HCT116 (cell line): ENCODE measurements at regions not wholly inside any gene's neighbourhood (a gene's known extent, or its start where the extent isn't known, plus 50 kb on each side); places are given as distances from the start of the nearest gene placed in this dataset.

Source experiments
- ATAC-seq: fragments of 200-7000 bp; cut with Tn5 transposase; 2 replicates; pipeline ENCODE4 v1.9.1; 2020; ENCODE audit warnings: mild to moderate bottlenecking, moderate library complexity
- BruUV-seq: library from RNA; stranded (reverse); fragments of 400-500 nt; replicated peaks from 2 replicates; lab custom pipeline; 2021; lab: Mats Ljungman, UMichigan
- CTCF ChIA-PET: fragments of 300-600 bp; sonication (Branson Sonifier 250); formaldehyde crosslinking; loops from one replicate; lab custom pipeline; 2021; ENCODE audit warnings: antibody characterized with exemption; lab: Charles Lee
- POLR2A ChIA-PET: fragments of 300-600, 350-600 bp; sonication (Branson Sonifier 250); formaldehyde crosslinking; loops from one replicate; lab custom pipeline; 2021; ENCODE audit warnings: antibody characterized with exemption; lab: Charles Lee
- RAD21 ChIA-PET, 2 experiments: fragments of 300-600 bp; sonication (Branson Sonifier 250); formaldehyde crosslinking; loops; one replicate each; lab custom pipeline; 2023; ENCODE audit warnings: low total read pairs in 2 of 2; ENCODE audit not compliant: uncharacterized antibody in 2 of 2, unreplicated experiment in 2 of 2, low non-redundant PET in 1 of 2; lab: Charles Lee
- DNase-seq: peaks from one replicate; pipeline ENCODE4 v3.0.0-alpha.2; 2010; ENCODE audit warnings: low read depth, low spot score
- H2AFZ ChIP-seq: fragments of 200-600 bp; shearing (Covaris generic), sonication (generic); 2 replicates; pipeline ENCODE4 v1.6.1; 2017; ENCODE audit warnings: low read depth, mixed run types, mixed read lengths, antibody characterized with exemption, low read length; ENCODE audit not compliant: poor library complexity, severe bottlenecking
- H3K27ac ChIP-seq: 2 replicates; pipeline ENCODE4 v1.5.1; 2012; ENCODE audit warnings: low read depth, low read length
- H3K27me3 ChIP-seq: fragments of 200-600 bp; sonication (generic); 2 replicates; pipeline ENCODE4 v1.6.1; 2016; ENCODE audit warnings: mixed run types, low read length, mixed read lengths; ENCODE audit not compliant: insufficient read depth
- H3K36me3 ChIP-seq, 2 experiments: fragments of 200-500 bp in 1 of 2; fragments of 200-600 bp in 1 of 2; sonication (Bioruptor generic) in 1 of 2; sonication (generic) in 1 of 2; 2 replicates each; pipeline versions ENCODE4 v1.5.1 to v1.6.1; 2014 to 2016; ENCODE audit warnings: low read length in 2 of 2, inconsistent platforms in 1 of 2, mixed read lengths in 1 of 2, mixed run types in 1 of 2; ENCODE audit not compliant: insufficient read depth in 2 of 2, control insufficient read depth in 1 of 2
- H3K4me1 ChIP-seq, 2 experiments: fragments of 200-600 bp in 1 of 2; sonication (generic) in 1 of 2; 2 replicates each; pipeline versions ENCODE4 v1.5.1 to v1.6.1; 2012 to 2017; ENCODE audit warnings: low read length in 2 of 2, inconsistent platforms in 1 of 2, mild to moderate bottlenecking in 1 of 2, mixed read lengths in 1 of 2, mixed run types in 1 of 2, moderate library complexity in 1 of 2; ENCODE audit not compliant: insufficient read depth in 2 of 2, control insufficient read depth in 1 of 2
- H3K4me2 ChIP-seq: fragments of 200-600 bp; sonication (generic); 2 replicates; pipeline ENCODE4 v1.6.1; 2017; ENCODE audit warnings: mixed run types, low read length, mixed read lengths
- H3K4me3 ChIP-seq, 2 experiments: fragments of 200-600 bp in 1 of 2; sonication (generic) in 1 of 2; replicated peaks in 1 of 2; 2 replicates each; pipeline ENCODE4 v1.5.1; 2011 to 2016; ENCODE audit warnings: low read length in 2 of 2, control low read depth in 1 of 2, low read depth in 1 of 2, mild to moderate bottlenecking in 1 of 2, mixed read lengths in 1 of 2, mixed run types in 1 of 2
- H3K79me2 ChIP-seq: fragments of 200-600 bp; sonication (generic); 2 replicates; pipeline ENCODE4 v1.6.1; 2017; ENCODE audit warnings: mild to moderate bottlenecking, mixed run types, low read length, moderate library complexity, mixed read lengths; ENCODE audit not compliant: insufficient read depth
- H3K9ac ChIP-seq: fragments of 200-600 bp; sonication (generic); 2 replicates; pipeline ENCODE4 v1.6.1; 2016; ENCODE audit warnings: low read length, mixed read lengths
- H3K9me2 ChIP-seq: fragments of 200-600 bp; sonication (generic), shearing (Covaris generic); 2 replicates; pipeline ENCODE4 v1.6.1; 2017; ENCODE audit warnings: mixed run types, mild to moderate bottlenecking, moderate library complexity; ENCODE audit not compliant: insufficient read depth
- H3K9me3 ChIP-seq, 2 experiments: fragments of 200-500 bp in 1 of 2; fragments of 200-600 bp in 1 of 2; sonication (Bioruptor generic) in 1 of 2; sonication (generic) in 1 of 2; 2 replicates each; pipeline ENCODE4 v1.6.1; 2014 to 2017; ENCODE audit warnings: low read length in 2 of 2, mixed read lengths in 2 of 2, inconsistent platforms in 1 of 2, low read depth in 1 of 2, mild to moderate bottlenecking in 1 of 2, mixed run types in 1 of 2, moderate library complexity in 1 of 2; ENCODE audit not compliant: control insufficient read depth in 1 of 2, insufficient read depth in 1 of 2
- H4K20me1 ChIP-seq: fragments of 200-600 bp; sonication (generic), shearing (Covaris generic); 2 replicates; pipeline ENCODE4 v1.6.1; 2017; ENCODE audit warnings: mixed run types, mild to moderate bottlenecking, moderate library complexity; ENCODE audit not compliant: insufficient read depth
- ATF3 ChIP-seq: IDR thresholded peaks from 2 replicates; pipeline ENCODE4 v1.6.1; 2012
- CBX3 ChIP-seq: IDR thresholded peaks from 2 replicates; pipeline ENCODE4 v1.6.1; 2012; ENCODE audit warnings: low read depth
- CEBPB ChIP-seq: IDR thresholded peaks from 2 replicates; pipeline ENCODE4 v1.6.1; 2012; ENCODE audit warnings: low read depth
- EGR1 ChIP-seq: IDR thresholded peaks from 2 replicates; pipeline ENCODE4 v1.6.1; 2012; ENCODE audit warnings: low read depth
- ELF1 ChIP-seq: IDR thresholded peaks from 2 replicates; pipeline ENCODE4 v1.6.1; 2012; ENCODE audit warnings: low read depth, borderline replicate concordance
- EZH2 ChIP-seq: fragments of 200-600 bp; sonication (generic); IDR thresholded peaks from 2 replicates; pipeline ENCODE4 v1.6.1; 2017; ENCODE audit warnings: antibody characterized with exemption, mixed run types
- EZH2phosphoT487 ChIP-seq: fragments of 200-600 bp; IDR thresholded peaks from 2 replicates; pipeline ENCODE4 v1.6.1; 2018; ENCODE audit warnings: antibody characterized with exemption, borderline replicate concordance
- JUND ChIP-seq: IDR thresholded peaks from 2 replicates; pipeline ENCODE4 v1.6.1; 2012
- POLR2A ChIP-seq: IDR thresholded peaks from 2 replicates; pipeline ENCODE4 v1.7.0; 2011; ENCODE audit warnings: borderline replicate concordance; ENCODE audit not compliant: insufficient read depth, insufficient read length; ENCODE audit errors: extremely low read depth
- POLR2AphosphoS5 ChIP-seq: IDR thresholded peaks from 2 replicates; pipeline ENCODE4 v1.6.1; 2011; ENCODE audit warnings: mild to moderate bottlenecking, low read depth, low read length, moderate library complexity
- RAD21 ChIP-seq: IDR thresholded peaks from 2 replicates; pipeline ENCODE4 v1.6.1; 2012; ENCODE audit warnings: low read depth, mild to moderate bottlenecking
- REST ChIP-seq: IDR thresholded peaks from 2 replicates; pipeline ENCODE4 v1.6.1; 2012; ENCODE audit warnings: low read depth
- SIN3A ChIP-seq: IDR thresholded peaks from 2 replicates; pipeline ENCODE4 v1.6.1; 2012; ENCODE audit warnings: low read depth
- SP1 ChIP-seq: IDR thresholded peaks from 2 replicates; pipeline ENCODE4 v1.6.1; 2012; ENCODE audit warnings: low read depth
- TCF7L2 ChIP-seq: IDR thresholded peaks from 2 replicates; pipeline ENCODE4 v1.7.0; 2011; ENCODE audit warnings: borderline replicate concordance, inconsistent platforms; ENCODE audit not compliant: insufficient read depth, insufficient read length; ENCODE audit errors: extremely low read depth
- YY1 ChIP-seq: IDR thresholded peaks from 2 replicates; pipeline ENCODE4 v1.6.1; 2011; ENCODE audit warnings: low read length, low read depth, moderate library complexity, mild to moderate bottlenecking; ENCODE audit not compliant: insufficient replicate concordance; ENCODE audit errors: extremely low read depth
- ZBTB33 ChIP-seq: IDR thresholded peaks from 2 replicates; pipeline ENCODE4 v1.6.1; 2011; ENCODE audit warnings: mild to moderate bottlenecking, low read length, moderate library complexity; ENCODE audit not compliant: insufficient replicate concordance; ENCODE audit errors: extremely low read depth
- ZFX ChIP-seq: fragments of 450-650 bp; IDR thresholded peaks from 2 replicates; pipeline ENCODE4 v1.6.1; 2017
- ZNF274 ChIP-seq: fragments of 200-500 bp; sonication (Bioruptor generic); IDR thresholded peaks from 2 replicates; pipeline ENCODE4 v1.6.1; 2014; ENCODE audit warnings: mild to moderate bottlenecking, low read depth, low read length, inconsistent platforms
- intact Hi-C: fragments of 100-400 bp; cut with micrococcal nuclease; formaldehyde crosslinking; loops from 2 replicates; pipeline ENCODE4 v1.10.0; 2022
- TF ChIP-seq, protein P1 (sequence below), 3 experiments: fragments of 200-600 bp in 1 of 3; sonication (generic) in 1 of 3; IDR thresholded peaks in 2 of 3; conservative IDR thresholded peaks in 1 of 3; 2 replicates each; pipeline ENCODE4 v1.5.1; 2012 to 2017; ENCODE audit warnings: low read depth in 2 of 3, low read length in 2 of 3, antibody characterized with exemption in 1 of 3, borderline replicate concordance in 1 of 3, control low read depth in 1 of 3, mild to moderate bottlenecking in 1 of 3, mixed read lengths in 1 of 3, mixed run types in 1 of 3, moderate library complexity in 1 of 3; ENCODE audit not compliant: insufficient read depth in 1 of 3

DNA sequence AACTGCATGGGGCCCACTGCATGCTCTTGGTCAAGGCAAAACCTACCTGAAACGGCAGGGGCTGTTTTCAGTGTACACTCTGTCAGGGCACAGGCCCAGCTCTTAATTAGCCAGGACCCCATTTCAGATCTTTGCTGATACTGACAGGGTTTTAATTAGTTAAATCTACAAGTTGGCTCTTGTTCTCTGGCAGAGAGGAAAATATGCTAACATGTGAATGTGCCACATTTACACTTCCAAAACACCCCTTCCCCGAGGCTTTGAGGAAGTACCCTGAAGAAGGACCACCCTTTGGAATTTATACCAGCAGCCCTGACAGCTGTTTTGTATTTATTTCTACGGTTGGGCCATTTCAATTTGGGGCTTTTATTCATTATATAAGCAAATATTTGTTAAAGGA is 66.3 kb downstream of the OTX2 start:
- Histone ChIP-seq H3K79me2 (no peaks in the 10 kb centered on the region), H3K9me2 (no peaks in the 10 kb centered on the region), H3K36me3 (no peaks in the 10 kb centered on the region), H3K9ac (no peak overlapping the region), H3K27me3 (no peaks in the 10 kb centered on the region; the same call in 1 of the 2 replicates), H3K4me2 (no peak overlapping the region), H2AFZ (no peak overlapping the region), H3K9me3 (no peaks in the 10 kb centered on the region), H3K4me3 (no peak overlapping the region), H3K27ac (no peak overlapping the region), H4K20me1 (no peaks in the 10 kb centered on the region), H3K4me1 (no peaks in the 10 kb centered on the region)
- POLR2A ChIA-PET = no interaction called here
- RAD21 ChIA-PET = no interaction called here
- ATAC-seq (no peak), DNase-seq (no peak)
- intact Hi-C loops = no loop called here
- CTCF ChIA-PET = no interaction called here
- BruUV-seq = no TSS peak
- TF ChIP-seq EGR1 (no peak), POLR2A (no peak), YY1 (no peak), ZBTB33 (no peak), EZH2 (no peak), REST (no peak), SIN3A (no peak), JUND (no peak), POLR2AphosphoS5 (no peak), CBX3 (no peak), TCF7L2 (no peak), CEBPB (no peak), ZFX (no peak), ZNF274 (no peak), ELF1 (no peak), SP1 (no peak), RAD21 (no peak), EZH2phosphoT487 (no peak), ATF3 (no peak)
- TF ChIP-seq, protein P1, sequence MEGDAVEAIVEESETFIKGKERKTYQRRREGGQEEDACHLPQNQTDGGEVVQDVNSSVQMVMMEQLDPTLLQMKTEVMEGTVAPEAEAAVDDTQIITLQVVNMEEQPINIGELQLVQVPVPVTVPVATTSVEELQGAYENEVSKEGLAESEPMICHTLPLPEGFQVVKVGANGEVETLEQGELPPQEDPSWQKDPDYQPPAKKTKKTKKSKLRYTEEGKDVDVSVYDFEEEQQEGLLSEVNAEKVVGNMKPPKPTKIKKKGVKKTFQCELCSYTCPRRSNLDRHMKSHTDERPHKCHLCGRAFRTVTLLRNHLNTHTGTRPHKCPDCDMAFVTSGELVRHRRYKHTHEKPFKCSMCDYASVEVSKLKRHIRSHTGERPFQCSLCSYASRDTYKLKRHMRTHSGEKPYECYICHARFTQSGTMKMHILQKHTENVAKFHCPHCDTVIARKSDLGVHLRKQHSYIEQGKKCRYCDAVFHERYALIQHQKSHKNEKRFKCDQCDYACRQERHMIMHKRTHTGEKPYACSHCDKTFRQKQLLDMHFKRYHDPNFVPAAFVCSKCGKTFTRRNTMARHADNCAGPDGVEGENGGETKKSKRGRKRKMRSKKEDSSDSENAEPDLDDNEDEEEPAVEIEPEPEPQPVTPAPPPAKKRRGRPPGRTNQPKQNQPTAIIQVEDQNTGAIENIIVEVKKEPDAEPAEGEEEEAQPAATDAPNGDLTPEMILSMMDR (IDR thresholded peaks at IDR 0.05 in 2 of 3, conservative IDR thresholded peaks at IDR 0.05 in 1 of 3; ENCODE audit: borderline replicate concordance in 1 of 3, insufficient read depth in 1 of 3, low read depth in 2 of 3, low read length in 2 of 3) = no peak
